Kasumi-1 (cell line): ENCODE measurements at regions not wholly inside any gene's neighbourhood (a gene's known extent, or its start where the extent isn't known, plus 50 kb on each side); places are given as distances from the start of the nearest gene placed in this dataset.

ENCODE experiments used
- DNase-seq, 2 experiments: peaks; one replicate each; lab custom pipeline; 2025; lab: John Stamatoyannopoulos, UW

GRCh38 chr16:64162613-64163375 lies 959.1 kb downstream of the CDH11 start:
- DNase-seq = no peak

- DNase-seq = no peak
Observed at GRCh38 chr16:64159976-64160375, 961.9 kb downstream of the CDH11 start.

GRCh38 chr16:64158941-64159588 lies 962.8 kb downstream of the CDH11 start:
- no peak for DNase-seq

- no peak for DNase-seq
Observed at GRCh38 chr16:64153718-64154117, 968.1 kb downstream of the CDH11 start.

- no peak for DNase-seq
Observed at GRCh38 chr16:64151990-64152767, 969.7 kb downstream of the CDH11 start.

GRCh38 chr16:64150193-64150592 lies 971.7 kb downstream of the CDH11 start:
- no peak for DNase-seq

GRCh38 chr16:64149756-64150155 lies 972.1 kb downstream of the CDH11 start:
- no peak for DNase-seq

- no peak for DNase-seq
Observed at GRCh38 chr16:64148356-64148755, 973.5 kb downstream of the CDH11 start.

- DNase-seq = no peak
Observed at GRCh38 chr16:64147941-64148340, 973.9 kb downstream of the CDH11 start.

GRCh38 chr16:64144617-64145016 lies 977.2 kb downstream of the CDH11 start:
- no peak for DNase-seq

- DNase-seq = no peak
Observed at GRCh38 chr16:64138621-64139020, 983.2 kb downstream of the CDH11 start.

GRCh38 chr16:64138006-64138405 lies 983.9 kb downstream of the CDH11 start:
- no peak for DNase-seq

GRCh38 chr16:64136743-64137142 lies 985.1 kb downstream of the CDH11 start:
- DNase-seq = no peak

- no peak for DNase-seq
Observed at GRCh38 chr16:64136314-64136713, 985.5 kb downstream of the CDH11 start.

- DNase-seq = no peak
Observed at GRCh38 chr16:64133366-64133765, 988.5 kb downstream of the CDH11 start.

- DNase-seq = no peak
Observed at GRCh38 chr16:64132759-64133361, 989.0 kb downstream of the CDH11 start.

GRCh38 chr16:64132190-64132589 lies 989.7 kb downstream of the CDH11 start:
- no peak for DNase-seq

- no peak for DNase-seq
Observed at GRCh38 chr16:64131423-64131822, 990.4 kb downstream of the CDH11 start.

- DNase-seq = no peak
Observed at GRCh38 chr16:64130140-64130539, 991.7 kb downstream of the CDH11 start.

GRCh38 chr16:64122177-64122576 lies 999.7 kb downstream of the CDH11 start:
- DNase-seq = no peak

GRCh38 chr16:64121473-64121872 lies 1000.4 kb downstream of the CDH11 start:
- no peak for DNase-seq

GRCh38 chr16:64116151-64116550 lies 1005.7 kb downstream of the CDH11 start:
- no peak for DNase-seq
